ENCODE measurements at regions not wholly inside any gene's neighbourhood (a gene's known extent, or its start where the extent isn't known, plus 50 kb on each side); places are given as distances from the start of the nearest gene placed in this dataset.

GRCh38 chr1:118404024-118404423 is 219.0 kb upstream of the SPAG17 start:
- no peak for TF ChIP-seq CTCF (IDR thresholded peaks at IDR 0.05; ENCODE audit: borderline replicate concordance, extremely low read depth, low read length, poor library complexity, severe bottlenecking)
- no peak for TF ChIP-seq EZH2 (IDR thresholded peaks at IDR 0.05; ENCODE audit: borderline replicate concordance, low read depth, low read length, severe bottlenecking)

Data from DND-41 (cell line).